Lower leg skin (tissue), 4 donors: ENCODE measurements at regions not wholly inside any gene's neighbourhood (a gene's known extent, or its start where the extent isn't known, plus 50 kb on each side); places are given as distances from the start of the nearest gene placed in this dataset.

Experiments
- DNase-seq, 2 donors: peaks; one replicate each; pipeline ENCODE4 v3.0.0-alpha.2; 2019; ENCODE audit warnings: low spot score in 2 of 2
- H3K4me3 ChIP-seq: fragments of 200-600 bp; sonication (generic); 2 replicates; pipeline ENCODE4 v1.5.1; 2017; ENCODE audit warnings: mild to moderate bottlenecking, low read depth; ENCODE audit not compliant: poor library complexity, severe bottlenecking
- POLR2A ChIP-seq, 2 donors: fragments of 450-650 bp; IDR thresholded peaks; one replicate each; pipeline ENCODE4 v1.6.1; 2016 to 2017; ENCODE audit warnings: antibody characterized with exemption in 2 of 2, mild to moderate bottlenecking in 1 of 2, moderate library complexity in 1 of 2
- WGBS, 2 donors: methylation state at CpG; one replicate each; pipeline ENCODE4 v1.1.5; 2018; 5-methylcytosine and 5-hydroxymethylcytosine counted together
- intact Hi-C: fragments of 100-400 bp; cut with DNase I; formaldehyde crosslinking; loops from one replicate; pipeline ENCODE4 v1.15.0; 2023; ENCODE audit warnings: low total_unique reads
- TF ChIP-seq, protein P1 (sequence below), 3 donors: fragments of 450-650 bp; IDR thresholded peaks; one replicate each; pipeline ENCODE4 v1.5.1; 2016; ENCODE audit warnings: antibody characterized with exemption in 3 of 3, mild to moderate bottlenecking in 3 of 3, moderate library complexity in 2 of 3

DNA sequence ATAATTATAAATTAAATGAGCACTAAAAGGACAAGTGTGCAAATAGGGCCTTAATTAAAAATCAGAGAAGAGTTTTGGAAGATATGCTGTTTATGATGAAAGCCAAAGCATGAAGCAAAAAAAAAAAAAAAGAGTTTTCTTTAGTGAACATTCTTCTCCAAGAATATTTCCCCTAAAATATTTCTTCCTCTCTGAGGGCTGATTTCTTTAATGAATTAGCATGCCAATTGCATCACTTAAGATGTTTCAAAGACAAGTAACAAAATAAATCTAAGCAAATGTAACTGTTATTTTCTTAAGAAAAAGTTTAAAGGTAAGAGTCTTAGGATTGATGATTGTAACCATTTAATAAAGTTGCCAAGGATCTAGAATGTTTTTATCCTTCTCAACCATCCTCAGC lies 81.6 kb upstream of the MPDZ start:
- no peak overlapping the region for H3K4me3 ChIP-seq
- no peak for DNase-seq
- intact Hi-C loops = no loop called here
- TF ChIP-seq POLR2A (IDR thresholded peaks at IDR 0.05) = no peak
- TF ChIP-seq, protein P1, sequence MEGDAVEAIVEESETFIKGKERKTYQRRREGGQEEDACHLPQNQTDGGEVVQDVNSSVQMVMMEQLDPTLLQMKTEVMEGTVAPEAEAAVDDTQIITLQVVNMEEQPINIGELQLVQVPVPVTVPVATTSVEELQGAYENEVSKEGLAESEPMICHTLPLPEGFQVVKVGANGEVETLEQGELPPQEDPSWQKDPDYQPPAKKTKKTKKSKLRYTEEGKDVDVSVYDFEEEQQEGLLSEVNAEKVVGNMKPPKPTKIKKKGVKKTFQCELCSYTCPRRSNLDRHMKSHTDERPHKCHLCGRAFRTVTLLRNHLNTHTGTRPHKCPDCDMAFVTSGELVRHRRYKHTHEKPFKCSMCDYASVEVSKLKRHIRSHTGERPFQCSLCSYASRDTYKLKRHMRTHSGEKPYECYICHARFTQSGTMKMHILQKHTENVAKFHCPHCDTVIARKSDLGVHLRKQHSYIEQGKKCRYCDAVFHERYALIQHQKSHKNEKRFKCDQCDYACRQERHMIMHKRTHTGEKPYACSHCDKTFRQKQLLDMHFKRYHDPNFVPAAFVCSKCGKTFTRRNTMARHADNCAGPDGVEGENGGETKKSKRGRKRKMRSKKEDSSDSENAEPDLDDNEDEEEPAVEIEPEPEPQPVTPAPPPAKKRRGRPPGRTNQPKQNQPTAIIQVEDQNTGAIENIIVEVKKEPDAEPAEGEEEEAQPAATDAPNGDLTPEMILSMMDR (IDR thresholded peaks at IDR 0.05) = no peak

DNA sequence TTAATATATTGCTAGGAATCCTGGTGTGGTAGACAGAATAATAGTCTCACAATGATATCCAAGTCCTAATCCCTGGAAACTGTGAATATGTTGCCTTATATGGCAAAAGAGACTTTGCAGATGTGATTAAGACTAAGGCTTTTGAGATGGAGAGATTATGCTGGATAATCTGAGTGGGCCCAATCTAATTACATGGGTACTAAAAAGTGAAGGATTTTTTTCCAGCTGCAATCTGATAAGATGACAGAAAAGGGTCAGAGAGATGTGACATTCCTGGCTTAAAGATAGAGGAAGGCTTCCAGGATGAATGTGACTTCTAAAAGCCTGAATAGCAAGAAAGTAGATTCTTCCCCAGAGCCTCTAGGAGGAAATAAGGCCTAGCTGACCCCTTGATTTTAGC lies 80.7 kb upstream of the MPDZ start:
- TF ChIP-seq POLR2A (IDR thresholded peaks at IDR 0.05) = no peak
- TF ChIP-seq, protein P1 (IDR thresholded peaks at IDR 0.05) = no peak
- no peak overlapping the region for H3K4me3 ChIP-seq
- DNase-seq = no peak
- intact Hi-C loops = no loop called here

DNA sequence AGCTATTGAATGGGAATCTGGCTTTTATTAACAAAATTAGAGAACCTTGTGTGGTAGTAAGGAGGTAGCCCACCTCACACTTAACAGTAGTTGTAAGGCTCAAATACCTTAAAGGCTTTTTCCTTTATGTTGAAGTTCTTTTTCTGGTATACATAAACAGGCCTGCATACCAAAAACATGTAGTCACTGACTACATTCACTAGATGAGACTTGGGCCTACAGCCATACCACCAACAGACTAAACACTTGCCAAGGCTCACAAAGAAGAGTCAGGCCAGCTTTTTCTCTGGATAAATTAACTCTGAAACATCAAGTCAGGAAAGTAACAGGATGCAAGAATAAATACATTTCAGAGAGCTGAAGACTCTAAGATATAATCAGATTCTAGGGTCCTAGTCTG lies 78.6 kb upstream of the MPDZ start:
- intact Hi-C loops = no loop called here
- TF ChIP-seq, protein P1 (IDR thresholded peaks at IDR 0.05) = no peak
- no peak for TF ChIP-seq POLR2A (IDR thresholded peaks at IDR 0.05)
- DNase-seq = no peak
- no peak overlapping the region for H3K4me3 ChIP-seq

DNA sequence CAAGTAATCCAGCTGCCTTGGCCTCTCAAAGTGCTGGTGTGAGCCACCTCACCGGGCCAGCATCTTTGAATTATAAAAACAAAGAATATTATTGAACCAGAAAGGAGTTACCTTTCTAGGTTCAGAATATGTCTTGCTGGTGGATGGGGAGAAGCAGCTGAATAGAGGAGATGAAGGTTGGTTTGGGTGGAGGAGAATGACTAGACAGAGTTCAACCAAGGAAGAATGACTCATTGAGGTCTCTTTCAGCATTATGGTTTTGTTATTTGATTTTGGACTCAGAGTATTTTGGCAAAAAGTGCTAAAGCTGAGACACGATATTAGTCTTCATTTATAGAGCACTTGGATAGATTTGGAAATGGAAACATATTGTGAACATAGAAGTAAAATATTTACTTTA lies 75.2 kb upstream of the MPDZ start:
- H3K4me3 ChIP-seq = no peak overlapping the region
- TF ChIP-seq POLR2A (IDR thresholded peaks at IDR 0.05) = no peak
- intact Hi-C loops = no loop called here
- WGBS, 2 donors = 63 to 68% methylated on average over 2 of the region's 2 CpGs
- DNase-seq = no peak

DNA sequence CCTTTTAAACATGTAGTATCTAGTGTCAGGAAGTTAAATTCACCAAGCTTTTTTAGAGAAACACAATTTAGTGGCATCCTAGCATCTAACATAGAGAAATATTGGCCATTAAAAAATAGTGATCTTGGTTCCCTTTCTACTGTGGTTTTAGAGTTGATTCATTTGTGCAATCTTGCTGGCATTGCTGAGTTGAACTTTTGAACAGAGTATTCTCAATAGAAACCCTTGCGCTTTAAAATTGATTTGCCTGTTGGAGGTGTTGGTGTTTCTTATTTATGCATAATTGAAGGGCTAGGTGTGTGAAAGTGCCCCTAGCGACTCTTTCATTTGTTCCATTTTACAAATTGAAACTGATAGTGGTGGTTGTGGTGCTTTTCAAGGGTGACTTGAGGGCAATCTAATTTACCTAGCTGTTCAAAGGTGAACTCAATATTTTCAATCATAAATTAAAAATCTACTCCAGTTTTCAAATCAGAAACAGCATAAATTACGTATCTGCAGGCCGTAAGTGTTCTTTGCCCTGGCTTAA lies 73.0 kb upstream of the MPDZ start:
- DNase-seq = no peak
- 46 to 47% methylated on average over 4 of the region's 4 CpGs for WGBS, 2 donors
- intact Hi-C loops = no loop called here
- no peak overlapping the region for H3K4me3 ChIP-seq
- TF ChIP-seq, protein P1 (IDR thresholded peaks at IDR 0.05) = no peak
- no peak for TF ChIP-seq POLR2A (IDR thresholded peaks at IDR 0.05)

DNA sequence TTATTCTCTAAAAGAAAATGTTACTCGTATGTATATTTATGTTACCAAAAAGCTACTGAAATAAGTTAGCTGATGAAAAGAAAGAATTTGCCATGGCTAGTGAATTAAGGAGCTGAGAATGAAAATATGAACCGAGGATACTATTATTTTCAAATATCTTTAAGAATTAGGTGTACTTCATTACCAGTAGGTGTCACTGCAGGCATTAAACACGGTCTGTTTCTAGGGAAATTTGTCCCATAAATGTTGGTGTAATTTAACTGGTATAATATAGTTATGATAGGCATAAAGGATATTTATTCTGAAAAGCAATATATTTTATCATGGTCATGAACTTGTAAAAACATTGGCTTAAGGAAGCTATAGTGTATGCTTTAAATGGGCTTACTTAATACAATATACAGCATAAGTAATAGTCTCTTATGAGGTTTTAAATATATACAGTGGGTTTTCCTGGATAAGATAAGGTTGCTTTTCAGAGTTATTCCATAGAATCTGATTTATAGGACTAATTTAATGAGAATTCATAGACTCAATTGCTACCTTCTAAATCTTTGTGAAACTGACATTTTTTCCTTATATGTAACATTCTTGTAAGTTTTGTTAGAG lies 72.4 kb upstream of the MPDZ start:
- 11 to 12% methylated on average over 3 of the region's 3 CpGs for WGBS, 2 donors
- no peak for TF ChIP-seq POLR2A (IDR thresholded peaks at IDR 0.05)
- TF ChIP-seq, protein P1 (IDR thresholded peaks at IDR 0.05) = no peak
- intact Hi-C loops = no loop called here
- H3K4me3 ChIP-seq = no peak overlapping the region
- DNase-seq = no peak
